ENCODE measurements at regions not wholly inside any gene's neighbourhood (a gene's known extent, or its start where the extent isn't known, plus 50 kb on each side); places are given as distances from the start of the nearest gene placed in this dataset.

- intact Hi-C loops (cut with DNase I): no loop called here
- H3K27me3 ChIP-seq: no peaks in the 10 kb centered on the region
- TF ChIP-seq POLR2AphosphoS5 (IDR thresholded peaks at IDR 0.05) (no peak), EP300 (IDR thresholded peaks at IDR 0.05) (no peak), CTCF (IDR thresholded peaks at IDR 0.05) (no peak), POLR2A (IDR thresholded peaks at IDR 0.05) (no peak)
- H3K36me3 ChIP-seq: no peaks in the 10 kb centered on the region
- no peak overlapping the region for H3K4me3 ChIP-seq
- WGBS, 2 donors: 93 to 95% methylated on average over 1 of the region's 1 CpG
- H3K9me3 ChIP-seq: no peaks in the 10 kb centered on the region
- peaks cover 0 to 9% (median 4%) of the 10 kb centered on the region in 4 donors for H3K4me1 ChIP-seq
- no peak for DNase-seq
- no peak overlapping the region for H3K27ac ChIP-seq
These were observed 621.2 kb upstream of the CDH5 start for GRCh38 chr16:65745201-65745708.

DNA sequence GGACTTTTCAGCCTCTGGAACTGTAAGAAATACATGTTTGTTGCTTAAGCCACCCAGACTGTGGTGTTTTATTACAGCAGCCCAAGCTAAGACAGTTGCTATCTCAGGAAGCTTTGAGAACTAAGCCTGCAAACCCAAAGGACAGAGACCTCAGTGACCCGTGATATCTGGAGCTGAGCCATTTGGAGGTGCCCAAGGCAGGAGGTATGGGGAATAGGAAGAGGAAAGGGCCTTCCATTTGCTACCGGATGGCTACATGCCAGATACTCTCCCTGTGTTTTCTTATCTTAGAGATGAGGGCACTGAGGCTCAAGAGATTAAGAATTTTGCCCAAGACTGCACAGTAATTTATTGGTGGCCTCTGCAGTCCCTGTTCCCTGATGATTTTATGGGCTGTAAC lies 622.1 kb upstream of the CDH5 start:
- DNase-seq: no peak
- intact Hi-C loops (cut with DNase I): no loop called here
- H3K9me3 ChIP-seq: no peaks in the 10 kb centered on the region
- peaks cover 0 to 5% (median 3%) of the 10 kb centered on the region in 4 donors for H3K4me1 ChIP-seq
- H3K27me3 ChIP-seq: no peaks in the 10 kb centered on the region
- TF ChIP-seq POLR2AphosphoS5 (IDR thresholded peaks at IDR 0.05): no peak
- no peak for TF ChIP-seq POLR2A (IDR thresholded peaks at IDR 0.05)
- TF ChIP-seq CTCF (IDR thresholded peaks at IDR 0.05): no peak
- no peak for TF ChIP-seq EP300 (IDR thresholded peaks at IDR 0.05)
- WGBS, 2 donors: 67 to 83% methylated on average over 2 of the region's 2 CpGs
- no peaks in the 10 kb centered on the region for H3K36me3 ChIP-seq
- no peak overlapping the region for H3K27ac ChIP-seq
- H3K4me3 ChIP-seq: no peak overlapping the region

DNA sequence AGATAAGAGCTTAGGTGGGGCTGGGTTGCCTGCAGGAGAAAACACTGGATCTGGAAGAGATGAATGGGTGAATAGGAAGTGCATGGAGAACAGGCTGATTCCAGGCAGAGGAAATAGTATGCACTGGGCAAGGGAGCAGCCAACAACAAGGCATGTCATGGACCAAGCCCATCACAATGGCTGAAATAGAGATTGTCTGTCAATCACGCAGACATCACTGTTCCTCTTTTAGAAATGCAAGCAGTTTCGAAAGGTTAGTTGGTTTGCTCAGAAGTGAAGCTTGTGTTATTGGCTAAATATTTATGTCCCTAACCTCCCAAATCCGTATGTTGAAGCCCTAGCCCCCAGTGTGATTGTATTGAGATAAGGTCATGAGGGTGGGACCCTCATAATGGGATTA lies 621.7 kb upstream of the CDH11 start:
- no peaks in the 10 kb centered on the region for H3K36me3 ChIP-seq
- intact Hi-C loops (cut with DNase I): no loop called here
- peaks cover 0 to 4% (median 0%) of the 10 kb centered on the region in 4 donors for H3K4me1 ChIP-seq
- no peaks in the 10 kb centered on the region for H3K27me3 ChIP-seq
- H3K27ac ChIP-seq: no peak overlapping the region
- no peak for DNase-seq
- TF ChIP-seq POLR2A (IDR thresholded peaks at IDR 0.05): no peak
- no peak for TF ChIP-seq CTCF (IDR thresholded peaks at IDR 0.05)
- no peak for TF ChIP-seq POLR2AphosphoS5 (IDR thresholded peaks at IDR 0.05)
- no peak for TF ChIP-seq EP300 (IDR thresholded peaks at IDR 0.05)
- no peak overlapping the region for H3K4me3 ChIP-seq
- WGBS, 2 donors: 74 to 86% methylated on average over 3 of the region's 3 CpGs
- H3K9me3 ChIP-seq: no peaks in the 10 kb centered on the region

GRCh38 chr16:65740711-65741110 lies 618.8 kb upstream of the CDH11 start:
- no peaks in the 10 kb centered on the region for H3K36me3 ChIP-seq
- intact Hi-C loops (cut with DNase I): no loop called here

More at GRCh38 chr16:65740711-65741110, 618.8 kb upstream of the CDH11 start:
- Histone ChIP-seq H3K4me1 (peaks cover 0 to 6% (median 0%) of the 10 kb centered on the region in 4 donors), H3K27ac (no peak overlapping the region), H3K27me3 (no peaks in the 10 kb centered on the region), H3K4me3 (no peak overlapping the region), H3K9me3 (no peaks in the 10 kb centered on the region)
- no peak for DNase-seq
- TF ChIP-seq POLR2AphosphoS5 (IDR thresholded peaks at IDR 0.05) (no peak), CTCF (IDR thresholded peaks at IDR 0.05) (no peak)
